ENCODE measurements at regions not wholly inside any gene's neighbourhood (a gene's known extent, or its start where the extent isn't known, plus 50 kb on each side); places are given as distances from the start of the nearest gene placed in this dataset.

GRCh38 chr9:108383796-108384195 lies 472.0 kb downstream of the ACTL7B start:
- TF ChIP-seq EZH2phosphoT487 (IDR thresholded peaks at IDR 0.05; ENCODE audit: borderline replicate concordance, low read length) (no peak), CTCF (conservative IDR thresholded peaks at IDR 0.05; ENCODE audit: low read depth, low read length) (no peak)
